ENCODE measurements at regions not wholly inside any gene's neighbourhood (a gene's known extent, or its start where the extent isn't known, plus 50 kb on each side); places are given as distances from the start of the nearest gene placed in this dataset.
"Not testable (repeated sequence)": the region's sequence is repeated elsewhere in the genome, so short reads cannot be mapped to it uniquely, and the experiment has no call there.

DNA sequence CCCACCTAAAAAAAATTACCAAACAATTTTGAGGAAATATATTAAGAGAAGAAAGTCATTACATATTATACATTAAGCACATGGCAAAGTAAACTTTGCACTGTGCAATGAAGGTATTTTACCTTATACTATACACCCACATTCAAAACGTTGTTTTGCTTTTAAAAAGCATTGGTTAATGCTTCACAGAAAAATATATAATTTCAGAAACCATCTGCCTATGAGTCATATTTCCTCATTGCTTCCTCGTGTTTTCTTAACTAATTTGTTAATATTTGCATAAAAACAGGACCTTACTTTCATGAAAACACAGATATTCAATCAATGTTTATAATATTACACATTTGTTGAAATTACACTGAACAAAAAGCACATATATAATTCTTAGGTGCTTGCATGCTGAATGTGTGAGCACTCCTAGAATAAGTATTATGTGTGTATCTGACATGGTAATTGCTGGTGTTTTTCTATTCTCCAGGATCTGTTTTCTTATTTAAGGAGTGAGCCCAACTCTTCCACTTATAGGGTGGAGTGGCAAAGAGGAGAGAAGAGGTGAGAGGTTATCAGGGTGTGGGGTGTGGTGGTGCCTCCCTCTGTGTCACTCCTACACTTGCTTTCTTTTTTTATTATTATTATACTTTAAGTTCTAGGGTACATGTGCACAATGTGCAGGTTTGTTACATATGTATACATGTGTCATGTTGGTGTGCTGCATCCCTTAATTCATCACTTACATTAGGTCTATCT lies 95.1 kb upstream of the IQCM start:
- H3K4me3 ChIP-seq (ENCODE audit: low read length in 2 of 2), result no peak overlapping the region
- H3K4me1 Mint-ChIP-seq, result no peaks in the 10 kb centered on the region
- H3K27ac ChIP-seq (ENCODE audit: low read depth, low read length), result no peak overlapping the region
- no peak overlapping the region for H3K27ac Mint-ChIP-seq
- DNase-seq, result no peak
- intact Hi-C loops (cut with micrococcal nuclease), result no loop called here
- H3K9me3 Mint-ChIP-seq, result no peaks in the 10 kb centered on the region
- no peaks in the 10 kb centered on the region for H3K27me3 ChIP-seq (ENCODE audit: insufficient read depth, low read length)
- H3K9me3 ChIP-seq (ENCODE audit: control insufficient read depth in 1 of 2, low read length in 2 of 2), result no peaks in the 10 kb centered on the region
- no peak overlapping the region for H3K4me3 Mint-ChIP-seq
- no peaks in the 10 kb centered on the region for H3K4me1 ChIP-seq (ENCODE audit: insufficient read depth, low read length)
- H3K27me3 Mint-ChIP-seq, result no peaks in the 10 kb centered on the region
- no peaks in the 10 kb centered on the region for H3K36me3 ChIP-seq (ENCODE audit: insufficient read depth, low read length)
- ChIA-PET POLR2A (ENCODE audit: partially characterized antibody) (no interaction called here), CTCF (ENCODE audit: partially characterized antibody) (no interaction called here)
- no peaks in the 10 kb centered on the region for H3K36me3 Mint-ChIP-seq

- no peaks in the 10 kb centered on the region for H3K9me3 ChIP-seq (ENCODE audit: control insufficient read depth in 1 of 2, low read length in 2 of 2)
- H3K27me3 ChIP-seq (ENCODE audit: insufficient read depth, low read length), result no peaks in the 10 kb centered on the region
- ChIA-PET POLR2A (ENCODE audit: partially characterized antibody) (no interaction called here), CTCF (ENCODE audit: partially characterized antibody) (no interaction called here)
- Mint-ChIP-seq H3K4me3 (no peak overlapping the region), H3K27me3 (no peaks in the 10 kb centered on the region), H3K9me3 (no peaks in the 10 kb centered on the region), H3K4me1 (no peaks in the 10 kb centered on the region), H3K27ac (no peak overlapping the region), H3K36me3 (no peaks in the 10 kb centered on the region)
- intact Hi-C loops (cut with micrococcal nuclease), result no loop called here
- H3K36me3 ChIP-seq (ENCODE audit: insufficient read depth, low read length), result no peaks in the 10 kb centered on the region
- no peak for DNase-seq
- H3K27ac ChIP-seq (ENCODE audit: low read depth, low read length), result no peak overlapping the region
- H3K4me3 ChIP-seq (ENCODE audit: low read length in 2 of 2), result no peak overlapping the region
- H3K4me1 ChIP-seq (ENCODE audit: insufficient read depth, low read length), result no peaks in the 10 kb centered on the region
These were observed 95.7 kb upstream of the IQCM start for GRCh38 chr4:149911354-149911753.

GRCh38 chr4:149912000-149912399 lies 96.4 kb upstream of the IQCM start:
- ChIA-PET CTCF (ENCODE audit: partially characterized antibody) (no interaction called here), POLR2A (ENCODE audit: partially characterized antibody) (no interaction called here)
- intact Hi-C loops (cut with micrococcal nuclease), result no loop called here
- Mint-ChIP-seq H3K4me1 (no peaks in the 10 kb centered on the region), H3K9me3 (no peaks in the 10 kb centered on the region), H3K4me3 (no peak overlapping the region), H3K27me3 (no peaks in the 10 kb centered on the region), H3K36me3 (no peaks in the 10 kb centered on the region), H3K27ac (no peak overlapping the region)
- Histone ChIP-seq H3K36me3 (ENCODE audit: insufficient read depth, low read length) (no peaks in the 10 kb centered on the region), H3K27ac (ENCODE audit: low read depth, low read length) (no peak overlapping the region), H3K4me1 (ENCODE audit: insufficient read depth, low read length) (no peaks in the 10 kb centered on the region), H3K4me3 (ENCODE audit: low read length in 2 of 2) (no peak overlapping the region), H3K9me3 (ENCODE audit: control insufficient read depth in 1 of 2, low read length in 2 of 2) (no peaks in the 10 kb centered on the region), H3K27me3 (ENCODE audit: insufficient read depth, low read length) (no peaks in the 10 kb centered on the region)
- DNase-seq, result no peak

- no peak overlapping the region for H3K27ac ChIP-seq (ENCODE audit: low read depth, low read length)
- intact Hi-C loops (cut with micrococcal nuclease), result no loop called here
- H3K4me3 ChIP-seq (ENCODE audit: low read length in 2 of 2), result no peak overlapping the region
- Mint-ChIP-seq H3K4me1 (no peaks in the 10 kb centered on the region), H3K27me3 (no peaks in the 10 kb centered on the region), H3K27ac (no peak overlapping the region), H3K9me3 (peaks cover 0 to 3% (median 0%) of the 10 kb centered on the region in 8 donors), H3K36me3 (no peaks in the 10 kb centered on the region), H3K4me3 (no peak overlapping the region)
- no peaks in the 10 kb centered on the region for H3K9me3 ChIP-seq (ENCODE audit: control insufficient read depth in 1 of 2, low read length in 2 of 2)
- DNase-seq, result no peak
- H3K4me1 ChIP-seq (ENCODE audit: insufficient read depth, low read length), result no peaks in the 10 kb centered on the region
- no peaks in the 10 kb centered on the region for H3K36me3 ChIP-seq (ENCODE audit: insufficient read depth, low read length)
- ChIA-PET CTCF (ENCODE audit: partially characterized antibody) (no interaction called here), POLR2A (ENCODE audit: partially characterized antibody) (no interaction called here)
- H3K27me3 ChIP-seq (ENCODE audit: insufficient read depth, low read length), result no peaks in the 10 kb centered on the region
These were observed 98.8 kb upstream of the IQCM start for GRCh38 chr4:149914119-149915115.

DNA sequence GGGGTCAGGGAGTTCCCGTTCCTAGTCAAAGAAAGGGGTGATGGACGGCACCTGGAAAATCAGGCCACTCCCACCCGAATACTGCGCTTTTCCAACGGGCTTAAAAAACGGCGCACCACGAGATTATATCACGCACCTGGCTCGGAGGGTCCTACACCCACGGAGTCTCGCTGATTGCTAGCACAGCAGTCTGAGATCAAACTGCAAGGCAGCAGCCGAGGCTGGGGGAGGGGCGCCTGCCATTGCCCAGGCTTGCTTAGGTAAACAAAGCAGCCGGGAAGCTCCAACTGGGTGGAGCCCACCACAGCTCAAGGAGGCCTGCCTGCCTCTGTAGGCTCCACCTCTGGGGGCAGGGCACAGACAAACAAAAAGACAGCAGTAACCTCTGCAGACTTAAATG lies 100.1 kb upstream of the IQCM start:
- H3K27ac Mint-ChIP-seq; H3K27ac ChIP-seq (ENCODE audit: low read depth, low read length); H3K36me3 Mint-ChIP-seq; POLR2A ChIA-PET (ENCODE audit: partially characterized antibody); H3K4me1 Mint-ChIP-seq; H3K4me3 Mint-ChIP-seq; DNase-seq; intact Hi-C loops (cut with micrococcal nuclease); H3K4me1 ChIP-seq (ENCODE audit: insufficient read depth, low read length); H3K9me3 Mint-ChIP-seq; H3K27me3 ChIP-seq (ENCODE audit: insufficient read depth, low read length); H3K4me3 ChIP-seq (ENCODE audit: low read length in 2 of 2); H3K36me3 ChIP-seq (ENCODE audit: insufficient read depth, low read length); H3K27me3 Mint-ChIP-seq; H3K9me3 ChIP-seq (ENCODE audit: control insufficient read depth in 1 of 2, low read length in 2 of 2): not testable (repeated sequence)
- CTCF ChIA-PET (ENCODE audit: partially characterized antibody), result interaction anchor here (0.8 kb wide), 1 partner anchor 26 kb away, joined by 3 read pairs; no protein-coding TSS in a partner anchor

DNA sequence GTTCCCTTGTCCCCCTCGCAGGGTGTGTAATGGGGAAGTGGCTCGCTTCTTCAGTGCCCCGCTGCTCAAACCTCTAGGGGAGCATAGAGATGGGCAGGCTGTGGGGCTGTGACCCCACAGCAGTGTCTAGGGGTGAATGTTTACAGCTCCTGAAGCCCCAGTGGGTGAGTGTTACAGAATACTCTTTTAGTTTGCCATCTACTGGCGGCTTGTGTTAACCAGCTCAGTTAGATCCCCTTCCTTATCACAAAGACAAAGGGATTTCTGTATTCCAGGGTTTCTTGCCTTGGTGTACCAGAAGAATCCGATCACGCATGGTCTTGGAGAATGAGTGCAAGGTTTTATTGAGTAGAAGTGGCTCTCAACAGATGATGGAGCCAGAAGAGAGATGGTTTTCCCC lies 108.1 kb upstream of the IQCM start:
- POLR2A ChIA-PET (ENCODE audit: partially characterized antibody), result no interaction called here
- Mint-ChIP-seq H3K36me3 (no peaks in the 10 kb centered on the region), H3K4me3 (no peak overlapping the region), H3K27me3 (no peaks in the 10 kb centered on the region), H3K4me1 (no peaks in the 10 kb centered on the region), H3K27ac (no peak overlapping the region), H3K9me3 (peaks cover 0 to 3% (median 0%) of the 10 kb centered on the region in 8 donors)
- Histone ChIP-seq H3K36me3 (ENCODE audit: insufficient read depth, low read length) (no peaks in the 10 kb centered on the region), H3K27me3 (ENCODE audit: insufficient read depth, low read length) (no peaks in the 10 kb centered on the region), H3K4me1 (ENCODE audit: insufficient read depth, low read length) (no peaks in the 10 kb centered on the region), H3K27ac (ENCODE audit: low read depth, low read length) (no peak overlapping the region), H3K4me3 (ENCODE audit: low read length in 2 of 2) (no peak overlapping the region), H3K9me3 (ENCODE audit: control insufficient read depth in 1 of 2, low read length in 2 of 2) (no peaks in the 10 kb centered on the region)
- intact Hi-C loops (cut with micrococcal nuclease), result no loop called here
- no peak for DNase-seq
- CTCF ChIA-PET (ENCODE audit: partially characterized antibody), result no interaction called here

DNA sequence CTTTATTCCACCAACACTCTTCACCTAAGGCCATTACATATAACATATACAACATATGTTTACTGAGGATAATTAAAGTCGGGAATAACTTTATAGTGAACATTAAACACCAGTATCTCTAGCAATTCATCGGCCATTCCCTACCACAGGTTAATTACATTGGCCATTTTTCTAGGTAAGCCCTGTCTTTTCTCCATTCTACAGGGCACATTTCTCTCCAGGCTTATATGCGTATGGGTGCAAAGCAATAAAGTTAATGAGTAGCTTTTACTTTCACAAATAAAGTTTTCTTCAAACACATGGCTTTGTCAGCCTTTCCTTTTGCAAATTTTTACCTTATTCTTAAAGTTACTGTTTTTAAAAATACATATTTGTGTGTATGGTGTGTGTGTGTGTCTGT lies 111.9 kb upstream of the IQCM start:
- Histone ChIP-seq H3K36me3 (ENCODE audit: insufficient read depth, low read length) (no peaks in the 10 kb centered on the region), H3K27me3 (ENCODE audit: insufficient read depth, low read length) (no peaks in the 10 kb centered on the region), H3K27ac (ENCODE audit: low read depth, low read length) (no peak overlapping the region), H3K4me3 (ENCODE audit: low read length in 2 of 2) (no peak overlapping the region), H3K4me1 (ENCODE audit: insufficient read depth, low read length) (no peaks in the 10 kb centered on the region), H3K9me3 (ENCODE audit: control insufficient read depth in 1 of 2, low read length in 2 of 2) (no peaks in the 10 kb centered on the region)
- no peaks in the 10 kb centered on the region for H3K9me3 Mint-ChIP-seq
- H3K27ac Mint-ChIP-seq, result no peak overlapping the region
- intact Hi-C loops (cut with micrococcal nuclease), result no loop called here
- no peak overlapping the region for H3K4me3 Mint-ChIP-seq
- no peaks in the 10 kb centered on the region for H3K27me3 Mint-ChIP-seq
- H3K4me1 Mint-ChIP-seq, result no peaks in the 10 kb centered on the region
- ChIA-PET CTCF (ENCODE audit: partially characterized antibody) (no interaction called here), POLR2A (ENCODE audit: partially characterized antibody) (no interaction called here)
- DNase-seq, result no peak
- no peaks in the 10 kb centered on the region for H3K36me3 Mint-ChIP-seq

Measured in CD4-positive, alpha-beta memory T cell (primary cell).